ENCODE measurements at regions not wholly inside any gene's neighbourhood (a gene's known extent, or its start where the extent isn't known, plus 50 kb on each side); places are given as distances from the start of the nearest gene placed in this dataset.

DNA sequence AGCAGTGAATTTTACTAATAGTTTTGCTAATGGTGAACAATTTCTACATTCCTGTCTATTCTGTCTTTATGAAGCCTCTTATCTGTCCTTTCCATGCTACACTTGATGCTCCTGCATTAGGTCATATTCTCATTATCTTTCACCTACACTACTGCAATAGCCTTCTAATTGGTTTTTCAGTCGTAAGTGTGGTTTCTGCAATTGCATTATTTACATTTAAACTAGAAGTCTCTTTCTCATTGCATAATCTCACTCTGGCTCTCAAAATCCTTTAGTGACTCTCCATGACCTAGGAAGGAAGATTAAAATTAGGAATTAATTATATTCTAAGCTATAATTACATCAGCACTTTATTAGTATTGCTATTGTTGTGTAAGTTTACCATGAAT is 686.5 kb downstream of the IGSF11 start:
- DNase-seq (ENCODE audit: low read depth), result no peak

GRCh38 chr3:118354556-118354955 is 680.1 kb downstream of the IGSF11 start:
- no peak for DNase-seq (ENCODE audit: low read depth)

- DNase-seq (ENCODE audit: low read depth), result no peak
Observed at GRCh38 chr3:118369892-118370491, 664.7 kb downstream of the IGSF11 start.

GRCh38 chr3:118380576-118380975 is 654.1 kb downstream of the IGSF11 start:
- no peak for DNase-seq (ENCODE audit: low read depth)

DNA sequence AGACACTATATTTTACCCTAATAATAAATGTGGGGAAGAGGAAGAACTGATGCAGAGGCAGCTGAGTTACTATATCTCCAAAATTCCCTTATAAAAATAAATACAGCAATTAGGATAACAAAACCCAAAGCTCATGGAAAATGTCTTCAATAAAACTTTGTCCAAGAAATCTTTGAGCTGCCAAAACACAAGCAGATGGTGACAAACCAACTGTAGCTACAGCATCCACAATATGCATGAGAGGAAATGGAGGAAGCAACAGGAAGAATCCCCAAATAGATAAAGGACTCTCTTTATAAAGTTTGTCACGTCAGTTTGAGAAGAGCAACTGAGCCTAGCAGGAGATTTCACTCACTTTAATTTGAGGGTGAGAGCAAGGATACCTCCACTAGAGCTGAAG is 638.2 kb downstream of the IGSF11 start:
- DNase-seq (ENCODE audit: low read depth), result no peak

DNA sequence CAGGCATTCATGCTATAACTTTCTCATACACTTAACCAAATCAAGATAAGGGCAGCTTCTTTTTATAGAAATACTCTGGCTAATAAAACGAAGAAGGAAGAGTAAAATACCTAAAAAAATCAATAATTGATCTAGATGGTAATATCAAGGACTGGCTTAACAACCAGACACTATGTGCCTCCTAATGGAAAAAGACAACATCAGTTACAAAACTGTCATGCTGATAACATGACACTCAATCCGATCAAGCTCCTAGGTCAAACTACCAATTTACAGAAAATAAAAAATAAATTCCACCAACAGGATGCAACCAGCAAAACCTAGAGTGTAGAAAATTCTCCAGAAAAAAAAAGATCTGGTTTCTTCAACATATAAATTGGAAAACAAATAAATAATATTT is 634.6 kb downstream of the IGSF11 start:
- DNase-seq (ENCODE audit: low read depth), result no peak

DNA sequence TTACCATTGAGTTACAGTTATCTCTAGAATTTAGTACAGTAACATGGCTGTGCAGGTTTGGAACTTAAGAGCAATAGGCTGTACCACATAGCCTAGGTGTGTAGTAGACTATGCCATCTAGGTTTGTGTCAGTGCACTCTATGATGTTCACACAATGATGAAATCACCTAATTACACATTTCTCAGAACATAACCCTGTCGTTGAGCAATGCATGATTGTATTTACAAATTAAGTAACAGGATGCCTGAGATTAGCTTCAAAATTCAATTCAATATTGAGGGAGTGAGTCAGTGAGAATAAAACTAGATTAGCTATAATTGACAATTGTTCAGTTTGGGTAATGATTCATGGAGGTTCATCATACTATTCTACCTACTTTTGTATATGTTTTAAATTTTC is 633.8 kb downstream of the IGSF11 start:
- DNase-seq (ENCODE audit: low read depth), result no peak

GRCh38 chr3:118401887-118402286 is 632.8 kb downstream of the IGSF11 start:
- no peak for DNase-seq (ENCODE audit: low read depth)

DNA sequence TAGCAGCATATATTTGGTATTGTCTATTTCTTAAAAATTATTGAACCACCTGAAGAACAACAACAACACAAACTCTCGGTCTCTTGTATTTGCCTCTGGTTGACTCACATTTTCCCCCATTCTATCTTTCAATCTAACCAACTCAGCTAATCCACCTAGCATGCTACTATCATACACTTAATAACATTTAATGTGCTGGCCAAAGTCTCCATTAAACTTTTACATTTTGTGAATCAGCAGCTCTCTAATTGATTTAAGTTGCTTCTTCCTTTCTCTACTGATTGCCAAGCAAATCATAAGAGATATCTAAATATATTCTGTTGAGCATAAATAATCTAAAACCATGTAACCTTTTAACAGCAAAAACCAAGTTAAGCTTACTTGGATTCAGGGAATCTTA is 631.7 kb downstream of the IGSF11 start:
- no peak for DNase-seq (ENCODE audit: low read depth)

DNA sequence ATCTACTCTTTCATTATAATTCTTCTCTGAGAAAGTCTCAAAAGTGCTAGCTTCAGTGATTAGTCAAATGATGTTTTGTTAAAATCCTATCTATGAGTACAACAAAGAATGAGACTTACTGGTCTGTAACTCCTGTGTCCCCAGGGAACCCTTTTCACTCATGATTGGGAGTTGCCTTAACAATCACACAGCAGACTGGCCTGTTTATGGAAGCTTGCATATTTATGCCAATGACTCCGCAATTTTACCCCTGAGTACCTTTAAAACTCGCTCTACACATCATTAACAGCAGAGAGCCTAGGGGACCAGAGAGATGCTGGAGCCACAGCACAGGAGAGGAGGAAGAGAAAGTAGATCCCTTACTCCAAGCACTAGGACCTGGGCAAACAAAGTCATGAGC is 628.1 kb downstream of the IGSF11 start:
- DNase-seq (ENCODE audit: low read depth), result no peak

GRCh38 chr3:118408431-118408830 is 626.2 kb downstream of the IGSF11 start:
- DNase-seq (ENCODE audit: low read depth), result no peak

DNA sequence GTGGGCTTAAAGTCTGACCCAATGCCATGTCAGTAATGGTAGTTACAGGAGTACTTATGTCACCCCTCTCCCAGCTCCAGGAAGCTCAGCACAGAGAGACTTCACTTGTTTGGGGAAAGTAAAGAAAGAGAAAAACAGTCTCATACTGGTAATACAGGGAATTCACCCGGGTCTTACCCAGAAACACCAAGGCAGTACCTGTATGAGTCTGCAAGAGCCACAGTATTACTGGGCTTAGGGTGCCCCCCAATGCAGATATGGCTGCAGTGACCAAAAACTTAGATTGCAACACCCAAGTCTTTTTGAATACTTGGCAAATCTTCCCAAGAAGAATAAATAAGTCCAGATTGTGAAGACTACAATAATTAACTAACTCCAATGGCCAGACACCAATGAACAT is 622.1 kb downstream of the IGSF11 start:
- DNase-seq (ENCODE audit: low read depth), result no peak

GRCh38 chr3:118425272-118425837 is 609.3 kb downstream of the IGSF11 start:
- no peak for DNase-seq (ENCODE audit: low read depth)

- DNase-seq (ENCODE audit: low read depth), result no peak
Observed at GRCh38 chr3:118433825-118434224, 600.8 kb downstream of the IGSF11 start.

- DNase-seq (ENCODE audit: low read depth), result no peak
Observed at GRCh38 chr3:118435851-118436350, 598.7 kb downstream of the IGSF11 start.

- DNase-seq (ENCODE audit: low read depth), result no peak
Observed at GRCh38 chr3:118436697-118437262, 597.9 kb downstream of the IGSF11 start.

GRCh38 chr3:118445036-118445435 is 589.6 kb downstream of the IGSF11 start:
- no peak for DNase-seq (ENCODE audit: low read depth)

DNA sequence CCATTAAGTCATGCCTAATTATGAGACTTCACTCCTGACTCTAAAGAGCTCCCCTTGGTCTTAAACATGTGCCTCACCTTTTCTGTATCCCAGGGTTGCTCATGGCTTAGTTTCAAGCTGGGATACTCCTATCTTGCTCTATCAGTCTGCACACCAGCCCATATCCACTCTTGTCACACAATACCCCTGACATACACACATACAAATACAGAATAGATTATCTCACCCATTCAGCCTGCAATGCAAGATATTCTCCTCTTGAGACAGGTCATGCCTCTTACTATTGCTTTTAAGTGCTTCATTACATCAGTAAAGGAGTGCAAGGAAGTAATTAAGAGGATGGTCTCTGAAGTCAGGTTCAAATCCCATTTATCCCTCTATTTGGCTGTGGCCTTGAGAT is 587.3 kb downstream of the IGSF11 start:
- no peak for DNase-seq (ENCODE audit: low read depth)

DNA sequence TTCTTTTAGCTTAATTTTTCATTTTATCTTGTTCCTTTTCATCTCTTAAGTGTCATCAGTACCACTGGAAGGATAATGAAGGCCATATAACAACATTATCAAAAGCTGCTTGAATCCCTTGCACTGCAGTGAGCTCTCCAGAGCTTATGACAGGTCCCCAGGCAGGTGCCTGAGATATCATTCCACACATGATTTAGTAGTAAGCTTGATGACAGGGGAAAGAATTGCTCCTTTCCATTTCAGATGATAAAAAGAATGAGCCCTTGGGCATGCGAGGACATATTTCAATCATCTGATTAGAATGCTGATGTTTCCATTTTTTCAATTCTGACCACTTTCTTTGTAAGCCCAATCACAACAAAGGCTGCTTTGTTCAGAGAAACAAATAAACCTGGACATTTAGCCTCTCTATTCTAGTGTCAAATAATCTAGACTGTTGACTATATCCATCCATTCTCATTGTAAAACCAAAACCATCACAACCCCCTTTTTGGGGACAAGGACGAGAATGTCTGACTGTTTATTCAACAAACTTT is 567.8 kb downstream of the IGSF11 start:
- DNase-seq (ENCODE audit: low read depth), result no peak

GRCh38 chr3:118468801-118469200 is 565.8 kb downstream of the IGSF11 start:
- no peak for DNase-seq (ENCODE audit: low read depth)

DNA sequence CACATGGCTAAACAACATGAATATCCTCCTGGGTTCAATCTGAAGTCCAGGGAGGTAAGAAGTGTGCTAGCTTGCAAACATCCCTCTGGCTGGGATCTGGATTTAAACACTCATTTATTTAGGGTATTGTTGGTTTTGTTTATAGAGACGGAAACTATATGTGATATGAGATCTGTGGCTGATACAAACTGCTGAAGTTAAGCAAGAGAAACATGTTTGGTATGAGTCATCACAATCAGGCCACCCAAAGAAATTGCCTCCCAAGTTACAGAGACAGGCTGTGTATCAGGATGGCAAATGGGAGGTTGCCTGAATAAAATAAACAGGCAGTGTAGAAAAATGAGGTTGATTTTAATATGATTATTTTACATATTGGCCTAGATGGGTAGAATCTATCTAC is 562.1 kb downstream of the IGSF11 start:
- no peak for DNase-seq (ENCODE audit: low read depth)

- DNase-seq (ENCODE audit: low read depth), result no peak
Observed at GRCh38 chr3:118473343-118473742, 561.3 kb downstream of the IGSF11 start.

Measured in myocyte (in vitro differentiated cells).